Left ventricle myocardium inferior (tissue), 1 donor: ENCODE measurements at regions not wholly inside any gene's neighbourhood (a gene's known extent, or its start where the extent isn't known, plus 50 kb on each side); places are given as distances from the start of the nearest gene placed in this dataset.

Experiments
- DNase-seq: peaks from one replicate; pipeline ENCODE4 v3.0.0-alpha.2; 2020
- H3K27ac ChIP-seq: fragments of 200-600 bp; replicated peaks from 2 replicates; pipeline ENCODE4 v1.8.0; 2021
- H3K27me3 ChIP-seq: fragments of 200-600 bp; 2 replicates; pipeline ENCODE4 v1.8.0; 2021; ENCODE audit warnings: low read depth
- H3K36me3 ChIP-seq: fragments of 200-600 bp; 2 replicates; pipeline ENCODE4 v1.8.0; 2021
- H3K4me1 ChIP-seq: fragments of 200-600 bp; 2 replicates; pipeline ENCODE4 v1.8.0; 2021
- H3K4me3 ChIP-seq: fragments of 200-600 bp; 2 replicates; pipeline ENCODE4 v1.8.0; 2021; ENCODE audit warnings: mild to moderate bottlenecking, moderate library complexity
- H3K9me3 ChIP-seq: fragments of 200-600 bp; replicated peaks from 2 replicates; pipeline ENCODE4 v1.8.0; 2021
- intact Hi-C: fragments of 100-400 bp; cut with micrococcal nuclease; formaldehyde crosslinking; loops from one replicate; pipeline ENCODE4 v1.11.0; 2022
- TF ChIP-seq, protein P1 (sequence below): fragments of 200-600 bp; IDR thresholded peaks from 2 replicates; pipeline ENCODE4 v1.8.0; 2021; ENCODE audit warnings: antibody characterized with exemption, mild to moderate bottlenecking, borderline replicate concordance
- donor health status: DM: no; HTN: yes; CAD: no; lungs with severe emphysema.

DNA sequence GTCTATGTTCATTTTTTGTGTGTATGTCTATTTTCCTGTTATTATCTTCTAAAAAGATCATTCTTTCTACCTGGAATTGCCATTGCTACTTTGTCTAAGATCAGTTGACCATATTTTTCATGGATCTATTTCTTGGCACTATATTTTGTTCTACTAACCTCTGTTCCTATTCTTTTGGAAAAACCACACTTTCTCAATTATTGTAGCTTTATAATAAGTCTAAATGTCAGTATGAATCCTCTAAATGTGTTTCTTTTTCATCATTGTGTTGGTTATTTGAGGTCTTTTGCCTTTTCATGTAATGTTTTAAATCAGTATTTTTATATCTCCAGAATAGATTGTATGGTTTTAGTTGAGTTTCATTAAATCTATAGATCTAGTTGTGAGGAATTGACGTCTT, 798.3 kb downstream of the FAT4 start:
- H3K27me3 ChIP-seq = no peaks in the 10 kb centered on the region
- intact Hi-C loops = no loop called here
- H3K27ac ChIP-seq = no peak overlapping the region
- no peaks in the 10 kb centered on the region for H3K4me1 ChIP-seq
- no peak for DNase-seq
- no peaks in the 10 kb centered on the region for H3K36me3 ChIP-seq
- H3K4me3 ChIP-seq = no peak overlapping the region
- peaks cover 79% of the 10 kb centered on the region for H3K9me3 ChIP-seq
- TF ChIP-seq, protein P1, sequence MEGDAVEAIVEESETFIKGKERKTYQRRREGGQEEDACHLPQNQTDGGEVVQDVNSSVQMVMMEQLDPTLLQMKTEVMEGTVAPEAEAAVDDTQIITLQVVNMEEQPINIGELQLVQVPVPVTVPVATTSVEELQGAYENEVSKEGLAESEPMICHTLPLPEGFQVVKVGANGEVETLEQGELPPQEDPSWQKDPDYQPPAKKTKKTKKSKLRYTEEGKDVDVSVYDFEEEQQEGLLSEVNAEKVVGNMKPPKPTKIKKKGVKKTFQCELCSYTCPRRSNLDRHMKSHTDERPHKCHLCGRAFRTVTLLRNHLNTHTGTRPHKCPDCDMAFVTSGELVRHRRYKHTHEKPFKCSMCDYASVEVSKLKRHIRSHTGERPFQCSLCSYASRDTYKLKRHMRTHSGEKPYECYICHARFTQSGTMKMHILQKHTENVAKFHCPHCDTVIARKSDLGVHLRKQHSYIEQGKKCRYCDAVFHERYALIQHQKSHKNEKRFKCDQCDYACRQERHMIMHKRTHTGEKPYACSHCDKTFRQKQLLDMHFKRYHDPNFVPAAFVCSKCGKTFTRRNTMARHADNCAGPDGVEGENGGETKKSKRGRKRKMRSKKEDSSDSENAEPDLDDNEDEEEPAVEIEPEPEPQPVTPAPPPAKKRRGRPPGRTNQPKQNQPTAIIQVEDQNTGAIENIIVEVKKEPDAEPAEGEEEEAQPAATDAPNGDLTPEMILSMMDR = no peak

DNA sequence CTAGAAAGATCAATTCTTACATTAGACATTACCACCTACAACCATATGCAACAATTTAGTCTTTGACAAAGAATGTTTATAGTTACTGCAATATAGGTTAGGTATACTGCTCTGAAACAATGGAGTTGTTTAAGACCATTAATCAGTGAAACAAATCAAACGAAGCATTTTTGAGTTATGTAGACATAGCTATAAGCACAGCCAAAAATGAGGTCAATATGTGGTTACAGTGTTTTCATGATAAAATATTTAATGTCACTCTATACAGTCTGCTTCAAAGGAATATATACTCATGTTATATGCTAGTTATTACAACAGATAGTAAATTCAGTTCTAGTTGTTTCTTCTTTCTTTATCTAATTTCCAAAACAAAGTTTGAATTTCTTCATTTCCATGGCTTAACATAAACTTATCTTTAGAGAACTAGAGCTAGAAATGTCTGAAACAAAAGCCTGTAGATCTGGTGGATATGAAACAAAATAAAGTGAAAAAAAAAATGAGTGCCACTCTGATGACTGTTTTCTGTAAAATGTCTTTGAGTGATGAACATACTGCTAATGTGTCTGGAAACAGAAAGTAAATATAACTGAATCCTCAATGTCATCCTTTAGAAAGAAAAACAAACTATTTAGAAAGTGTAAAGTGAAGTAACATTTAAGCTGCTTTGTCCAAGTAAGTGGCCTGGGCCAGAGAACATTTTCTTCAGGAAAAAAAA, 809.0 kb downstream of the FAT4 start:
- intact Hi-C loops = no loop called here
- no peak for DNase-seq
- TF ChIP-seq, protein P1 = no peak
- no peaks in the 10 kb centered on the region for H3K27me3 ChIP-seq
- H3K4me1 ChIP-seq = no peaks in the 10 kb centered on the region
- H3K27ac ChIP-seq = no peak overlapping the region
- no peaks in the 10 kb centered on the region for H3K36me3 ChIP-seq
- H3K9me3 ChIP-seq = peaks cover 3% of the 10 kb centered on the region
- H3K4me3 ChIP-seq = no peak overlapping the region

DNA sequence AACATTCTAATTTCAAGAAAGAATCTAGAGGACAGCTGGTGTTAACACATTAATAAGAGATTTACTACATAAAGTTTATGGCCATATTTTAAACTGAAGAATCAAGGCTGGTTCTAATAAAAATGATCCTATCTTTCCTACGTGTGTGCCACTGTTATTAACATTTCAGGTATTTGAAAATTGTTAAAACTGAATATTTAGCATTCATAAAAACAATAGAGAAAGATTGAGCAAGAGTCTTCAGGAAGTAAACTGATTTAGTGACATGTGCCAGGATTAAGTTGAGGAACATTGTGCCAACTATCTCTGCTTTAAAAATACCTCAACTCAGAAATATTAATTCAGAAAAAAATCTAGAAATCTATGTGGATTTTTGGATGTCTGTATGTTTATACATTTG, 810.1 kb downstream of the FAT4 start:
- TF ChIP-seq, protein P1 = no peak
- H3K36me3 ChIP-seq = no peaks in the 10 kb centered on the region
- intact Hi-C loops = no loop called here
- H3K4me1 ChIP-seq = no peaks in the 10 kb centered on the region
- no peak for DNase-seq
- H3K4me3 ChIP-seq = no peak overlapping the region
- H3K9me3 ChIP-seq = no peaks in the 10 kb centered on the region
- H3K27me3 ChIP-seq = no peaks in the 10 kb centered on the region
- H3K27ac ChIP-seq = no peak overlapping the region

DNA sequence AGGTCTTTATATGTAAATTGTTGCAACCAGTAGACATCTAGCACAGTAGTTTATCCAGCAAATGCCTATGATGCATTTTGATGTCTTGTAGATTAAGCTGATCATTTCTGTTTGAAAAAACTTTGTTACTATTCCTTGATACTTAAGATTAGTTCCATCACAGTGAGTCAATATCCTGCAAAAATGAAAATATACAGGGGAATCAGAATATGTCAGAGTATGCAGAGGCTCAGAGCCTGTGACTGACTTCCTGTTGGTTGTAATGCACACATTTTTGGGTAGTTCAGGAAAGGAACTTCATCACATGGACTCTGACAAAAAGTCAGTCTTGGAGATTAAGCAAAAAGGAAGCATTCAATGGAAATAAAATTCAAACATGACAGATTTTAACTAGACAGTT, 815.5 kb downstream of the FAT4 start:
- Histone ChIP-seq H3K27me3 (no peaks in the 10 kb centered on the region), H3K36me3 (no peaks in the 10 kb centered on the region), H3K4me3 (no peak overlapping the region), H3K4me1 (no peaks in the 10 kb centered on the region), H3K27ac (no peak overlapping the region), H3K9me3 (peaks cover 11% of the 10 kb centered on the region)
- DNase-seq = no peak
- intact Hi-C loops = no loop called here
- TF ChIP-seq, protein P1 = no peak

- intact Hi-C loops = no loop called here
- TF ChIP-seq, protein P1 = no peak
- H3K27me3 ChIP-seq = no peaks in the 10 kb centered on the region
- H3K9me3 ChIP-seq = peaks cover 14% of the 10 kb centered on the region
- no peak overlapping the region for H3K4me3 ChIP-seq
- DNase-seq = no peak
- H3K27ac ChIP-seq = no peak overlapping the region
- H3K36me3 ChIP-seq = no peaks in the 10 kb centered on the region
- no peaks in the 10 kb centered on the region for H3K4me1 ChIP-seq
These were observed 822.4 kb downstream of the FAT4 start for GRCh38 chr4:126136922-126137781.
